Parathyroid adenoma (tissue), 2 donors: ENCODE measurements at regions not wholly inside any gene's neighbourhood (a gene's known extent, or its start where the extent isn't known, plus 50 kb on each side); places are given as distances from the start of the nearest gene placed in this dataset.
"Not testable (repeated sequence)": the region's sequence is repeated elsewhere in the genome, so short reads cannot be mapped to it uniquely, and the experiment has no call there.

Source experiments
- H2AFZ ChIP-seq: fragments of 300-600 bp; sonication (generic); one replicate; pipeline ENCODE4 v1.7.0; 2017; ENCODE audit warnings: antibody characterized with exemption, mild to moderate bottlenecking
- H3K27ac ChIP-seq: fragments of 300-600 bp; sonication (generic); one replicate; pipeline ENCODE4 v1.7.0; 2017
- H3K27me3 ChIP-seq: fragments of 300-600 bp; sonication (generic); one replicate; pipeline ENCODE4 v1.7.0; 2017; ENCODE audit warnings: low read length; ENCODE audit not compliant: control insufficient read depth, insufficient read depth
- H3K36me3 ChIP-seq: fragments of 300-600 bp; sonication (generic); one replicate; pipeline ENCODE4 v1.7.0; 2017; ENCODE audit warnings: low read length; ENCODE audit not compliant: control insufficient read depth, insufficient read depth
- H3K4me1 ChIP-seq: fragments of 300-600 bp; sonication (generic); one replicate; pipeline ENCODE4 v1.7.0; 2017; ENCODE audit warnings: control low read depth
- H3K4me2 ChIP-seq: fragments of 300-600 bp; sonication (generic); one replicate; pipeline ENCODE4 v1.7.0; 2017; ENCODE audit warnings: low read length
- H3K4me3 ChIP-seq: fragments of 300-600 bp; sonication (generic); one replicate; pipeline ENCODE4 v1.7.0; 2017; ENCODE audit warnings: low read depth, low read length
- H3K79me2 ChIP-seq: fragments of 300-600 bp; sonication (generic); one replicate; pipeline ENCODE4 v1.7.0; 2017; ENCODE audit warnings: control low read depth
- H3K9ac ChIP-seq: fragments of 300-600 bp; sonication (generic); one replicate; pipeline ENCODE4 v1.7.0; 2017; ENCODE audit warnings: mild to moderate bottlenecking
- H3K9me3 ChIP-seq: fragments of 300-600 bp; sonication (generic); one replicate; pipeline ENCODE4 v1.7.0; 2017; ENCODE audit warnings: low read length; ENCODE audit not compliant: control insufficient read depth
- CTCF ChIP-seq: fragments of 300-600 bp; sonication (generic); IDR thresholded peaks from one replicate; pipeline ENCODE4 v1.7.0; 2017; ENCODE audit warnings: antibody characterized with exemption, mild to moderate bottlenecking
- donor health status: primary hyperparathyroidism.

GRCh38 chr14:106729551-106729950 lies 1203.2 kb downstream of the TMEM121 start:
- TF ChIP-seq CTCF: no peak
- Histone ChIP-seq H3K4me1 (no peaks in the 10 kb centered on the region), H3K36me3 (no peaks in the 10 kb centered on the region), H3K4me3 (no peak overlapping the region), H3K9me3 (no peaks in the 10 kb centered on the region), H3K9ac (no peak overlapping the region), H3K79me2 (no peaks in the 10 kb centered on the region), H2AFZ (no peak overlapping the region), H3K4me2 (no peak overlapping the region), H3K27ac (no peak overlapping the region), H3K27me3 (no peaks in the 10 kb centered on the region)

DNA sequence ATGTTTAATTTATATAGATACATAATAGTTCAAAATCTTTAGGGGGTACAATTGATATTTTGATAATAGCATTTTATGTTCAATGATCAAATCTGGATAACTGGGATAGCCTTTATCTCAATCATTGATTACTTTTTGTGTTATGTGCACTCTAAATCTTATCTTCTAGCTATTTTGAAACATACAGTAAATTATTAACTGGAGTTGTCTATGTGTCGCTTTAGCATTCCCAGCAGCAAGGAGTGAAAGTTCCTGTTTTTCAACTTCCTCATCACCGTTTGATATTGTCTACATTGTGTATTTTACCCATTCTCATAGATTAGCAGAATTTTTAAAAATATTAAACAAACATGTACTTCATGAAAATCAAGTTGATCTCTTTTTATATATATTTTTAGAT lies 1207.4 kb downstream of the TMEM121 start:
- H3K27me3 ChIP-seq: no peaks in the 10 kb centered on the region
- no peak overlapping the region for H3K4me3 ChIP-seq
- no peak overlapping the region for H2AFZ ChIP-seq
- H3K4me1 ChIP-seq: no peaks in the 10 kb centered on the region
- no peak overlapping the region for H3K9ac ChIP-seq
- no peaks in the 10 kb centered on the region for H3K36me3 ChIP-seq
- H3K4me2 ChIP-seq: no peak overlapping the region
- no peak overlapping the region for H3K27ac ChIP-seq
- TF ChIP-seq CTCF: no peak
- H3K79me2 ChIP-seq: no peaks in the 10 kb centered on the region
- no peaks in the 10 kb centered on the region for H3K9me3 ChIP-seq

- Histone ChIP-seq H3K4me2 (no peak overlapping the region), H3K27me3 (no peaks in the 10 kb centered on the region), H3K4me1 (no peaks in the 10 kb centered on the region), H3K27ac (no peak overlapping the region), H3K9ac (no peak overlapping the region), H3K36me3 (no peaks in the 10 kb centered on the region), H3K79me2 (no peaks in the 10 kb centered on the region), H2AFZ (no peak overlapping the region), H3K4me3 (no peak overlapping the region), H3K9me3 (no peaks in the 10 kb centered on the region)
- no peak for TF ChIP-seq CTCF
These were observed 1210.6 kb downstream of the TMEM121 start for GRCh38 chr14:106737021-106737420.

GRCh38 chr14:106738075-106738474 lies 1211.7 kb downstream of the TMEM121 start:
- H3K4me1 ChIP-seq: no peaks in the 10 kb centered on the region
- H3K27me3 ChIP-seq: no peaks in the 10 kb centered on the region
- H3K79me2 ChIP-seq: no peaks in the 10 kb centered on the region
- no peak for TF ChIP-seq CTCF
- no peak overlapping the region for H3K4me3 ChIP-seq
- H3K4me2 ChIP-seq: no peak overlapping the region
- no peaks in the 10 kb centered on the region for H3K36me3 ChIP-seq
- H3K9ac ChIP-seq: no peak overlapping the region
- H3K27ac ChIP-seq: no peak overlapping the region
- H2AFZ ChIP-seq: no peak overlapping the region
- H3K9me3 ChIP-seq: no peaks in the 10 kb centered on the region

- H2AFZ ChIP-seq, H3K4me2 ChIP-seq: not testable (repeated sequence)
These were observed 1212.3 kb downstream of the TMEM121 start for GRCh38 chr14:106738598-106739258.

DNA sequence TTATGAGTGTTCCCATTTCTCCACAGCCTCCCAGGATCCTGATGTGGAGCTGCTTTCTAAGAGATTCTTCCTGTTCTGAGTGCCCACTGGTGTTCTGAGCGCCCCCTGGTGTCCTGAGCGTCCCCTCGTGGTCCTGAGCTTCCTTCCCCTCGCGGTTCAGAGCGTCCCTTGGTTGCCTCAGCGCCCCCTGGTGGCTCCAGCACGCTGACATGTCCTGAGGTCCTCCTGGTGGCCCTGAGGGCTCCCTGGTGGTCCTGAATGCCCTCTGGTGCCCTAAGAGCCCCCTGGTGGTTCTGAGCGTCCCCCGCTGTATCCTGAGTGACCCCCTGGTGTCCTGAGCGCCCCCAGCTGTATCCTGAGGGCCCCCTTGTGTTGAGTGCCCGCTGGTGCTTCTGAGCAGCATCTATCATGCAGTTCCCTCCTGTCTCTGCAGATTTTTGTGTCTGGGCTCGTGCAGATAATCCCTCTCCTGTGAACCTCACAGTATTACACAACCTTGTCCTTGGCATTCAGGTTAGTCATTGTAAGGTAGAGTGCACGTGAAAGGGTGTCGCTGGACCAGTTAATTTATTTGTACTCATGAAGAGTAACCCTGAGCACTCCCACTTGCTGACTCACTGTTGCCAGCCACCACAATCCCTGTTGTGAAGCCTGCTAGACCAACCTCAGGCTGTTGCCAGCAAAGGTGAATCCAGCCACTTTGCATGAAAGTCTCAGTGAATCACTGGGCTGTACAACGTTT lies 1214.9 kb downstream of the TMEM121 start:
- not testable (repeated sequence) for H3K9me3 ChIP-seq, H3K4me1 ChIP-seq, H3K27me3 ChIP-seq, H3K79me2 ChIP-seq, H3K27ac ChIP-seq, H3K4me3 ChIP-seq, H3K4me2 ChIP-seq, H2AFZ ChIP-seq, H3K9ac ChIP-seq, H3K36me3 ChIP-seq

More at GRCh38 chr14:106738598-106739258, 1212.3 kb downstream of the TMEM121 start:
- H3K36me3 ChIP-seq, H3K27me3 ChIP-seq, H3K4me1 ChIP-seq, H3K9me3 ChIP-seq, H3K27ac ChIP-seq, H3K9ac ChIP-seq, H3K4me3 ChIP-seq, H3K79me2 ChIP-seq: not testable (repeated sequence)

- H3K79me2 ChIP-seq, H3K4me1 ChIP-seq, H3K9me3 ChIP-seq, H2AFZ ChIP-seq, H3K27me3 ChIP-seq, H3K4me2 ChIP-seq, H3K9ac ChIP-seq, H3K36me3 ChIP-seq, H3K27ac ChIP-seq, H3K4me3 ChIP-seq: not testable (repeated sequence)
These were observed 1218.8 kb downstream of the TMEM121 start for GRCh38 chr14:106745016-106745767.
